Heart left ventricle (tissue), 13 donors: ENCODE measurements at regions not wholly inside any gene's neighbourhood (a gene's known extent, or its start where the extent isn't known, plus 50 kb on each side); places are given as distances from the start of the nearest gene placed in this dataset.

Source experiments
- POLR2A ChIP-seq, 2 donors: fragments of 450-650 bp; IDR thresholded peaks; one replicate each; pipeline ENCODE4 v1.6.1; 2017; ENCODE audit warnings: antibody characterized with exemption in 2 of 2, mild to moderate bottlenecking in 2 of 2, moderate library complexity in 2 of 2
- TF ChIP-seq, protein P1 (sequence below), 12 donors: fragments of 200-600 bp; sonication (generic) in 4 of 12; IDR thresholded peaks; one replicate each; pipeline versions ENCODE4 v1.5.0 to v1.8.0; 2018 to 2022; ENCODE audit warnings: antibody characterized with exemption in 12 of 12, mild to moderate bottlenecking in 5 of 12
- donor health status: ischemic (EF 13 %, LVEDD 7.1; RV severe dilation, severe dysfunction).
- donor health status: DM: no; HTN: yes; CAD: no.
- donor health status: DM: no; HTN: no; CAD: no.
- donor health status: ischemic (EF 25% LVEDD 6.9; RV normal size, moderate dysfunction).
- donor health status: ischemic (EF 25% LVEDD 5.7; RV mildly dilated, moderate dysfunction).
- donor health status: ischemic (EF 35%, LVEDD 5.7; RV mildly dilated, moderate dysfunction).
- donor health status: nonischemic (EF 11% LVEDD 7.7; RV severe dilation, severe dysfunction).
- donor health status: DM: yes; HTN: yes; CAD: no.
- donor health status: PGD.
- donor health status: ischemic (EF 29% LVEDD 5.4; RV normal size, mild dysfunction).
- donor health status: nonischemic (EF 23%, LVEDD 6.1; RV moderate dilation, normal function).

- TF ChIP-seq, protein P1, sequence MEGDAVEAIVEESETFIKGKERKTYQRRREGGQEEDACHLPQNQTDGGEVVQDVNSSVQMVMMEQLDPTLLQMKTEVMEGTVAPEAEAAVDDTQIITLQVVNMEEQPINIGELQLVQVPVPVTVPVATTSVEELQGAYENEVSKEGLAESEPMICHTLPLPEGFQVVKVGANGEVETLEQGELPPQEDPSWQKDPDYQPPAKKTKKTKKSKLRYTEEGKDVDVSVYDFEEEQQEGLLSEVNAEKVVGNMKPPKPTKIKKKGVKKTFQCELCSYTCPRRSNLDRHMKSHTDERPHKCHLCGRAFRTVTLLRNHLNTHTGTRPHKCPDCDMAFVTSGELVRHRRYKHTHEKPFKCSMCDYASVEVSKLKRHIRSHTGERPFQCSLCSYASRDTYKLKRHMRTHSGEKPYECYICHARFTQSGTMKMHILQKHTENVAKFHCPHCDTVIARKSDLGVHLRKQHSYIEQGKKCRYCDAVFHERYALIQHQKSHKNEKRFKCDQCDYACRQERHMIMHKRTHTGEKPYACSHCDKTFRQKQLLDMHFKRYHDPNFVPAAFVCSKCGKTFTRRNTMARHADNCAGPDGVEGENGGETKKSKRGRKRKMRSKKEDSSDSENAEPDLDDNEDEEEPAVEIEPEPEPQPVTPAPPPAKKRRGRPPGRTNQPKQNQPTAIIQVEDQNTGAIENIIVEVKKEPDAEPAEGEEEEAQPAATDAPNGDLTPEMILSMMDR (IDR thresholded peaks at IDR 0.05): no peak
- no peak for TF ChIP-seq POLR2A (IDR thresholded peaks at IDR 0.05)
These were observed 87.4 kb downstream of the ZXDA start for GRCh38 chrX:57822818-57823217.
